Activated naive CD4-positive, alpha-beta T cell treated with anti-CD3 and anti-CD28 coated beads, Interleukin-2, amount 50 U/mL, for 24 hours (primary cell): ENCODE measurements at regions not wholly inside any gene's neighbourhood (a gene's known extent, or its start where the extent isn't known, plus 50 kb on each side); places are given as distances from the start of the nearest gene placed in this dataset.

Source experiments
- H3K27ac Mint-ChIP-seq: one replicate; pipeline ENCODE4 v1.8.0; 2021; ENCODE audit warnings: mild to moderate bottlenecking, mixed read lengths
- H3K27me3 Mint-ChIP-seq: one replicate; pipeline ENCODE4 v1.8.0; 2021; ENCODE audit warnings: mixed read lengths
- H3K36me3 Mint-ChIP-seq: one replicate; pipeline ENCODE4 v1.8.0; 2021; ENCODE audit warnings: mixed read lengths
- H3K4me1 Mint-ChIP-seq: one replicate; pipeline ENCODE4 v1.8.0; 2021; ENCODE audit warnings: mixed read lengths
- H3K4me3 Mint-ChIP-seq: one replicate; pipeline ENCODE4 v1.8.0; 2021; ENCODE audit warnings: mild to moderate bottlenecking, mixed read lengths
- H3K9me3 Mint-ChIP-seq: one replicate; pipeline ENCODE4 v1.8.0; 2021; ENCODE audit warnings: mixed read lengths

- Mint-ChIP-seq H3K27me3 (no peaks in the 10 kb centered on the region), H3K27ac (no peak overlapping the region), H3K36me3 (no peaks in the 10 kb centered on the region), H3K4me1 (no peaks in the 10 kb centered on the region), H3K9me3 (peaks cover 9% of the 10 kb centered on the region), H3K4me3 (no peak overlapping the region)
These were observed 631.8 kb upstream of the SLC10A2 start for GRCh38 chr13:103698000-103698399.

GRCh38 chr13:103695320-103695719 is 629.1 kb upstream of the SLC10A2 start:
- no peaks in the 10 kb centered on the region for H3K27me3 Mint-ChIP-seq
- H3K4me1 Mint-ChIP-seq = no peaks in the 10 kb centered on the region
- H3K9me3 Mint-ChIP-seq = peaks cover 9% of the 10 kb centered on the region
- H3K27ac Mint-ChIP-seq = no peak overlapping the region
- H3K36me3 Mint-ChIP-seq = no peaks in the 10 kb centered on the region
- H3K4me3 Mint-ChIP-seq = no peak overlapping the region

GRCh38 chr13:103694471-103694870 is 628.3 kb upstream of the SLC10A2 start:
- Mint-ChIP-seq H3K4me3 (no peak overlapping the region), H3K27me3 (no peaks in the 10 kb centered on the region), H3K9me3 (peaks cover 9% of the 10 kb centered on the region), H3K36me3 (no peaks in the 10 kb centered on the region), H3K27ac (no peak overlapping the region), H3K4me1 (no peaks in the 10 kb centered on the region)

- H3K9me3 Mint-ChIP-seq = peaks cover 9% of the 10 kb centered on the region
- H3K36me3 Mint-ChIP-seq = no peaks in the 10 kb centered on the region
- H3K27me3 Mint-ChIP-seq = no peaks in the 10 kb centered on the region
- H3K27ac Mint-ChIP-seq = no peak overlapping the region
- no peak overlapping the region for H3K4me3 Mint-ChIP-seq
- H3K4me1 Mint-ChIP-seq = no peaks in the 10 kb centered on the region
These were observed 627.8 kb upstream of the SLC10A2 start for GRCh38 chr13:103694033-103694432.

- Mint-ChIP-seq H3K4me1 (no peaks in the 10 kb centered on the region), H3K36me3 (no peaks in the 10 kb centered on the region), H3K27me3 (no peaks in the 10 kb centered on the region), H3K27ac (no peak overlapping the region), H3K4me3 (no peak overlapping the region), H3K9me3 (peaks cover 4% of the 10 kb centered on the region)
These were observed 626.2 kb upstream of the SLC10A2 start for GRCh38 chr13:103692442-103692841.

GRCh38 chr13:103676329-103676728 is 610.1 kb upstream of the SLC10A2 start:
- Mint-ChIP-seq H3K9me3 (peaks cover 12% of the 10 kb centered on the region), H3K27ac (no peak overlapping the region), H3K36me3 (no peaks in the 10 kb centered on the region), H3K4me1 (no peaks in the 10 kb centered on the region), H3K27me3 (no peaks in the 10 kb centered on the region), H3K4me3 (no peak overlapping the region)

GRCh38 chr13:103671547-103671946 is 605.3 kb upstream of the SLC10A2 start:
- H3K27me3 Mint-ChIP-seq = no peaks in the 10 kb centered on the region
- H3K4me3 Mint-ChIP-seq = no peak overlapping the region
- H3K4me1 Mint-ChIP-seq = no peaks in the 10 kb centered on the region
- no peaks in the 10 kb centered on the region for H3K36me3 Mint-ChIP-seq
- H3K9me3 Mint-ChIP-seq = peaks cover 12% of the 10 kb centered on the region
- H3K27ac Mint-ChIP-seq = no peak overlapping the region

- H3K36me3 Mint-ChIP-seq = no peaks in the 10 kb centered on the region
- H3K4me1 Mint-ChIP-seq = no peaks in the 10 kb centered on the region
- H3K4me3 Mint-ChIP-seq = no peak overlapping the region
- H3K27me3 Mint-ChIP-seq = no peaks in the 10 kb centered on the region
- no peaks in the 10 kb centered on the region for H3K9me3 Mint-ChIP-seq
- no peak overlapping the region for H3K27ac Mint-ChIP-seq
These were observed 597.8 kb upstream of the SLC10A2 start for GRCh38 chr13:103663996-103664395.

- no peak overlapping the region for H3K4me3 Mint-ChIP-seq
- H3K36me3 Mint-ChIP-seq = peaks cover 1% of the 10 kb centered on the region
- H3K9me3 Mint-ChIP-seq = peaks cover 13% of the 10 kb centered on the region
- H3K27me3 Mint-ChIP-seq = no peaks in the 10 kb centered on the region
- H3K4me1 Mint-ChIP-seq = no peaks in the 10 kb centered on the region
- H3K27ac Mint-ChIP-seq = no peak overlapping the region
These were observed 590.1 kb upstream of the SLC10A2 start for GRCh38 chr13:103656311-103656710.

GRCh38 chr13:103640606-103641005 is 574.4 kb upstream of the SLC10A2 start:
- H3K27me3 Mint-ChIP-seq = no peaks in the 10 kb centered on the region
- H3K4me1 Mint-ChIP-seq = no peaks in the 10 kb centered on the region
- H3K9me3 Mint-ChIP-seq = no peaks in the 10 kb centered on the region
- no peak overlapping the region for H3K27ac Mint-ChIP-seq
- no peaks in the 10 kb centered on the region for H3K36me3 Mint-ChIP-seq
- no peak overlapping the region for H3K4me3 Mint-ChIP-seq

- no peak overlapping the region for H3K27ac Mint-ChIP-seq
- no peaks in the 10 kb centered on the region for H3K27me3 Mint-ChIP-seq
- H3K4me1 Mint-ChIP-seq = no peaks in the 10 kb centered on the region
- H3K4me3 Mint-ChIP-seq = no peak overlapping the region
- H3K9me3 Mint-ChIP-seq = no peaks in the 10 kb centered on the region
- no peaks in the 10 kb centered on the region for H3K36me3 Mint-ChIP-seq
These were observed 573.1 kb upstream of the SLC10A2 start for GRCh38 chr13:103639326-103639725.

- no peak overlapping the region for H3K4me3 Mint-ChIP-seq
- no peaks in the 10 kb centered on the region for H3K27me3 Mint-ChIP-seq
- H3K27ac Mint-ChIP-seq = no peak overlapping the region
- H3K36me3 Mint-ChIP-seq = no peaks in the 10 kb centered on the region
- no peaks in the 10 kb centered on the region for H3K9me3 Mint-ChIP-seq
- no peaks in the 10 kb centered on the region for H3K4me1 Mint-ChIP-seq
These were observed 572.5 kb upstream of the SLC10A2 start for GRCh38 chr13:103638706-103639105.

GRCh38 chr13:103634066-103634465 is 567.8 kb upstream of the SLC10A2 start:
- Mint-ChIP-seq H3K4me1 (no peaks in the 10 kb centered on the region), H3K36me3 (no peaks in the 10 kb centered on the region), H3K27ac (no peak overlapping the region), H3K4me3 (no peak overlapping the region), H3K27me3 (no peaks in the 10 kb centered on the region), H3K9me3 (no peaks in the 10 kb centered on the region)

- no peak overlapping the region for H3K4me3 Mint-ChIP-seq
- no peaks in the 10 kb centered on the region for H3K9me3 Mint-ChIP-seq
- no peaks in the 10 kb centered on the region for H3K4me1 Mint-ChIP-seq
- no peaks in the 10 kb centered on the region for H3K27me3 Mint-ChIP-seq
- no peaks in the 10 kb centered on the region for H3K36me3 Mint-ChIP-seq
- H3K27ac Mint-ChIP-seq = no peak overlapping the region
These were observed 559.0 kb upstream of the SLC10A2 start for GRCh38 chr13:103625194-103625593.

GRCh38 chr13:103618151-103618550 is 551.9 kb upstream of the SLC10A2 start:
- Mint-ChIP-seq H3K4me1 (no peaks in the 10 kb centered on the region), H3K27me3 (no peaks in the 10 kb centered on the region), H3K27ac (no peak overlapping the region), H3K9me3 (peaks cover 5% of the 10 kb centered on the region), H3K36me3 (no peaks in the 10 kb centered on the region), H3K4me3 (no peak overlapping the region)

GRCh38 chr13:103615771-103616170 is 549.6 kb upstream of the SLC10A2 start:
- Mint-ChIP-seq H3K27me3 (no peaks in the 10 kb centered on the region), H3K36me3 (no peaks in the 10 kb centered on the region), H3K4me3 (no peak overlapping the region), H3K27ac (no peak overlapping the region), H3K4me1 (no peaks in the 10 kb centered on the region), H3K9me3 (peaks cover 5% of the 10 kb centered on the region)

GRCh38 chr13:103614761-103615160 is 548.5 kb upstream of the SLC10A2 start:
- Mint-ChIP-seq H3K4me1 (no peaks in the 10 kb centered on the region), H3K4me3 (no peak overlapping the region), H3K36me3 (no peaks in the 10 kb centered on the region), H3K27ac (no peak overlapping the region), H3K9me3 (peaks cover 5% of the 10 kb centered on the region), H3K27me3 (no peaks in the 10 kb centered on the region)
